Spleen (tissue), 7 donors: ENCODE measurements at regions not wholly inside any gene's neighbourhood (a gene's known extent, or its start where the extent isn't known, plus 50 kb on each side); places are given as distances from the start of the nearest gene placed in this dataset.

Experiments
- POLR2AphosphoS5 ChIP-seq, 3 donors: sonication (generic); formaldehyde crosslinking; IDR thresholded peaks; one replicate each; pipeline ENCODE4 v1.5.1; 2017; ENCODE audit warnings: antibody characterized with exemption in 3 of 3
- TF ChIP-seq, protein P1 (sequence below), 11 experiments: fragments of 200-600 bp in 7 of 11; fragments of 450-650 bp in 4 of 11; sonication (generic) in 4 of 11; IDR thresholded peaks in 8 of 11; conservative IDR thresholded peaks in 3 of 11; 1 replicate in 7 of 11; 2 replicates in 4 of 11; pipeline versions ENCODE4 v1.4.0 to v1.8.0; 2016 to 2021; ENCODE audit warnings: antibody characterized with exemption in 11 of 11, inconsistent platforms in 4 of 11, mild to moderate bottlenecking in 1 of 11
- donor health status: DM: no; HTN: no; CAD: no; lungs with moderate emphysema.
- donor health status: DM: no; HTN: no; CAD: no.
- donor health status: DM: no; HTN: no; CAD: no.

DNA sequence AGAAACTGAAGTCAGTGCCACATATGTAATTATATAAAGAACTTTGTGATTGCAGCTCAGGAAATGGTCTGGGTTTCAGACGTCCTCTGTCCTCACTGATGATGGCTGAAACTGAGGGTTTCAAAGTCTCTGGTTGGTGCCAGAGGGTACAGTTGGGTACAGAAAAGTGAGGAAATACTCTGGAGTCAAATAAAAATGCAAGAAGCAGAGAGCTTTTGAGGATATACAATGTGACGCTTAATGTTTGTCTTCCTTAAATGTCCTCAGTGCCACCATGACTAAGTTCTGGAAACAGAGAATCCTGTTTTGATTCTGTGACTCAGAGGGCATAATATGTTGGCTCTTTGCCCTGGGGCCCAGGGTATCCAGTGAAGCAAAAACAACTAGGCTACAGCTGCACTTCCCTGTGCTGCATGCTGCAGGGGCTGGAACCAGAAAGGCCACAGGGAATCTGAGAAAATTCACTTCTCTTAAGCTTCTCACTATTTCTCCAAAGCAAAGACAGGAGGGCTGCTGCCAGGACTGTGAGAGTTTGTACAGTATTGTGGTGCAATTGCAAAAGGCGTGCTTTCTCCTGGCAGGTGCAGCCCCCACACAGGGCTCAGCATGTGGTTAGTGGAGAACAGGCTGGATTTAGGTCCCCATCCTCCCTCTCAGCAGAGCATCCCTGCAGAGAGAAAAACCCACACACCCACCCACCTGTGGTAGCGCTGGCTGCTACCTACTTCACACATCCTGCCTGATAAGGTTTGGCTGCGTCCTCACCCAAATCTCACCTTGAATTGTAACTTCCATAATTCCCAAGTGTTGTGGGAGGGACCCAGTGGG is 169.5 kb upstream of the SVIL start:
- TF ChIP-seq, protein P1, sequence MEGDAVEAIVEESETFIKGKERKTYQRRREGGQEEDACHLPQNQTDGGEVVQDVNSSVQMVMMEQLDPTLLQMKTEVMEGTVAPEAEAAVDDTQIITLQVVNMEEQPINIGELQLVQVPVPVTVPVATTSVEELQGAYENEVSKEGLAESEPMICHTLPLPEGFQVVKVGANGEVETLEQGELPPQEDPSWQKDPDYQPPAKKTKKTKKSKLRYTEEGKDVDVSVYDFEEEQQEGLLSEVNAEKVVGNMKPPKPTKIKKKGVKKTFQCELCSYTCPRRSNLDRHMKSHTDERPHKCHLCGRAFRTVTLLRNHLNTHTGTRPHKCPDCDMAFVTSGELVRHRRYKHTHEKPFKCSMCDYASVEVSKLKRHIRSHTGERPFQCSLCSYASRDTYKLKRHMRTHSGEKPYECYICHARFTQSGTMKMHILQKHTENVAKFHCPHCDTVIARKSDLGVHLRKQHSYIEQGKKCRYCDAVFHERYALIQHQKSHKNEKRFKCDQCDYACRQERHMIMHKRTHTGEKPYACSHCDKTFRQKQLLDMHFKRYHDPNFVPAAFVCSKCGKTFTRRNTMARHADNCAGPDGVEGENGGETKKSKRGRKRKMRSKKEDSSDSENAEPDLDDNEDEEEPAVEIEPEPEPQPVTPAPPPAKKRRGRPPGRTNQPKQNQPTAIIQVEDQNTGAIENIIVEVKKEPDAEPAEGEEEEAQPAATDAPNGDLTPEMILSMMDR (IDR thresholded peaks at IDR 0.05 in 8 of 11, conservative IDR thresholded peaks at IDR 0.05 in 3 of 11) = no peak
- TF ChIP-seq POLR2AphosphoS5 (IDR thresholded peaks at IDR 0.05) = no peak
